HG02588 (cell line): ENCODE measurements at regions not wholly inside any gene's neighbourhood (a gene's known extent, or its start where the extent isn't known, plus 50 kb on each side); places are given as distances from the start of the nearest gene placed in this dataset.
A peak's percentile ranks its signal among the peaks of the same experiment; 100 is the strongest.

Experiments
- ATAC-seq: cut with Tn5 transposase; IDR thresholded peaks from one replicate; pipeline ENCODE4 v1.9.1; 2021; ENCODE audit warnings: mild to moderate bottlenecking, moderate library complexity; ENCODE audit not compliant: unreplicated experiment

GRCh38 chr3:30350901-30351300, 255.5 kb upstream of the TGFBR2 start:
- ATAC-seq, result no peak

GRCh38 chr3:30352410-30353318, 253.7 kb upstream of the TGFBR2 start:
- ATAC-seq, result no peak

- ATAC-seq, result peak; percentile 94
These were observed 252.5 kb upstream of the TGFBR2 start for GRCh38 chr3:30353711-30354467.

- no peak for ATAC-seq
These were observed 251.9 kb upstream of the TGFBR2 start for GRCh38 chr3:30354513-30354912.

GRCh38 chr3:30354972-30355371, 251.4 kb upstream of the TGFBR2 start:
- ATAC-seq, result no peak

- no peak for ATAC-seq
These were observed 250.8 kb upstream of the TGFBR2 start for GRCh38 chr3:30355622-30356021.

GRCh38 chr3:30356866-30357753, 249.3 kb upstream of the TGFBR2 start:
- ATAC-seq, result no peak

GRCh38 chr3:30357897-30358296, 248.5 kb upstream of the TGFBR2 start:
- ATAC-seq, result no peak

GRCh38 chr3:30358871-30359270, 247.5 kb upstream of the TGFBR2 start:
- no peak for ATAC-seq

GRCh38 chr3:30368978-30369377, 237.4 kb upstream of the TGFBR2 start:
- no peak for ATAC-seq

- no peak for ATAC-seq
These were observed 235.6 kb upstream of the TGFBR2 start for GRCh38 chr3:30370681-30371271.

- ATAC-seq, result no peak
These were observed 233.6 kb upstream of the TGFBR2 start for GRCh38 chr3:30372837-30373236.

- ATAC-seq, result no peak
These were observed 221.8 kb upstream of the TGFBR2 start for GRCh38 chr3:30384546-30385072.

GRCh38 chr3:30393079-30393478, 213.3 kb upstream of the TGFBR2 start:
- no peak for ATAC-seq

GRCh38 chr3:30397030-30397429, 209.4 kb upstream of the TGFBR2 start:
- no peak for ATAC-seq

GRCh38 chr3:30399394-30400181, 206.8 kb upstream of the TGFBR2 start:
- no peak for ATAC-seq

GRCh38 chr3:30400926-30401325, 205.5 kb upstream of the TGFBR2 start:
- no peak for ATAC-seq

- ATAC-seq, result no peak
These were observed 204.4 kb upstream of the TGFBR2 start for GRCh38 chr3:30401971-30402370.

- ATAC-seq, result no peak
These were observed 198.8 kb upstream of the TGFBR2 start for GRCh38 chr3:30407651-30408050.
